Ovary (tissue), 3 donors: ENCODE measurements at regions not wholly inside any gene's neighbourhood (a gene's known extent, or its start where the extent isn't known, plus 50 kb on each side); places are given as distances from the start of the nearest gene placed in this dataset.

Experiments
- EP300 ChIP-seq: sonication (generic); formaldehyde crosslinking; IDR thresholded peaks from one replicate; pipeline ENCODE4 v1.6.1; 2017; ENCODE audit warnings: antibody characterized with exemption
- POLR2A ChIP-seq: fragments of 450-650 bp; IDR thresholded peaks from one replicate; pipeline ENCODE4 v1.6.1; 2017; ENCODE audit warnings: antibody characterized with exemption, mild to moderate bottlenecking, moderate library complexity
- TF ChIP-seq, protein P1 (sequence below), 3 donors: fragments of 450-650 bp in 2 of 3; fragments of 200-600 bp in 1 of 3; IDR thresholded peaks; one replicate each; pipeline versions ENCODE4 v1.5.1 to v1.8.0; 2016 to 2022; ENCODE audit warnings: antibody characterized with exemption in 3 of 3, mild to moderate bottlenecking in 1 of 3
- donor health status: DM: no; HTN: no; CAD: no.

DNA sequence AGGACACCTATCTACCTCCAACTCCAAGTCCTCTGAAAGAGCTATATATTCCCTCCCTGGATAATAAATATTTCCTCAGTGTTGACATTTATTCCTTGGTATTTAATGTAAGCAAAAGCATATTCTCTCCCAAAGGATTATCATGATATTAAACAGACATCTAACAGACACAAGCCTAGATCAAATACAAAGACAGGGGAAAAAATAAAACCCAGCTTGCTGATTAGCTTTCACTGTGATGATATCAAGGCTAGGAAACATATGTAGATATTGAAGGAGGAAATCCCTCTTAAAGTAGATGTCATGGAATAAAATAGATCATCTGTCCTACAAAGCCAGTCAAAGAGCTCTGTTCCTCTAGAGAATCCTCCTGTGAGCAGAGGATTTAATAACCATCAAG lies 95.2 kb downstream of the CRPPA start:
- TF ChIP-seq, protein P1, sequence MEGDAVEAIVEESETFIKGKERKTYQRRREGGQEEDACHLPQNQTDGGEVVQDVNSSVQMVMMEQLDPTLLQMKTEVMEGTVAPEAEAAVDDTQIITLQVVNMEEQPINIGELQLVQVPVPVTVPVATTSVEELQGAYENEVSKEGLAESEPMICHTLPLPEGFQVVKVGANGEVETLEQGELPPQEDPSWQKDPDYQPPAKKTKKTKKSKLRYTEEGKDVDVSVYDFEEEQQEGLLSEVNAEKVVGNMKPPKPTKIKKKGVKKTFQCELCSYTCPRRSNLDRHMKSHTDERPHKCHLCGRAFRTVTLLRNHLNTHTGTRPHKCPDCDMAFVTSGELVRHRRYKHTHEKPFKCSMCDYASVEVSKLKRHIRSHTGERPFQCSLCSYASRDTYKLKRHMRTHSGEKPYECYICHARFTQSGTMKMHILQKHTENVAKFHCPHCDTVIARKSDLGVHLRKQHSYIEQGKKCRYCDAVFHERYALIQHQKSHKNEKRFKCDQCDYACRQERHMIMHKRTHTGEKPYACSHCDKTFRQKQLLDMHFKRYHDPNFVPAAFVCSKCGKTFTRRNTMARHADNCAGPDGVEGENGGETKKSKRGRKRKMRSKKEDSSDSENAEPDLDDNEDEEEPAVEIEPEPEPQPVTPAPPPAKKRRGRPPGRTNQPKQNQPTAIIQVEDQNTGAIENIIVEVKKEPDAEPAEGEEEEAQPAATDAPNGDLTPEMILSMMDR (IDR thresholded peaks at IDR 0.05): no peak
- TF ChIP-seq POLR2A (no peak), EP300 (no peak)
